ENCODE measurements at regions not wholly inside any gene's neighbourhood (a gene's known extent, or its start where the extent isn't known, plus 50 kb on each side); places are given as distances from the start of the nearest gene placed in this dataset.

- H3K36me3 ChIP-seq = no peaks in the 10 kb centered on the region
- TF ChIP-seq CTCF (IDR thresholded peaks at IDR 0.05) = no peak
- H3K4me1 ChIP-seq (ENCODE audit: control insufficient read depth in 1 of 2, low read depth in 2 of 2) = no peaks in the 10 kb centered on the region
- no peak for DNase-seq (ENCODE audit: low spot score)
- H3K9me3 ChIP-seq = no peaks in the 10 kb centered on the region
- no peaks in the 10 kb centered on the region for H3K27me3 ChIP-seq (replicated peaks; ENCODE audit: insufficient read depth)
- H3K27ac ChIP-seq = no peak overlapping the region
- ATAC-seq (ENCODE audit: insufficient number of reproducible peaks, low FRiP score, low read depth) = no peak
- H3K4me3 ChIP-seq = no peak overlapping the region
Observed at GRCh38 chr9:95608341-95608740, 91.6 kb upstream of the PTCH1 start.

- no peak for ATAC-seq (ENCODE audit: insufficient number of reproducible peaks, low FRiP score, low read depth)
Observed at GRCh38 chr9:95607507-95607906, 90.7 kb upstream of the PTCH1 start.

GRCh38 chr9:95606489-95607350, 89.9 kb upstream of the PTCH1 start:
- Histone ChIP-seq H3K27ac (no peak overlapping the region), H3K36me3 (no peaks in the 10 kb centered on the region), H3K4me3 (no peak overlapping the region), H3K9me3 (no peaks in the 10 kb centered on the region), H3K27me3 (replicated peaks; ENCODE audit: insufficient read depth) (no peaks in the 10 kb centered on the region), H3K4me1 (ENCODE audit: control insufficient read depth in 1 of 2, low read depth in 2 of 2) (peaks cover 6 to 8% of the 10 kb centered on the region in 2 donors)
- TF ChIP-seq CTCF (IDR thresholded peaks at IDR 0.05) = no peak
- DNase-seq (ENCODE audit: low spot score) = no peak
- ATAC-seq (ENCODE audit: insufficient number of reproducible peaks, low FRiP score, low read depth) = no peak

More at GRCh38 chr9:95607507-95607906, 90.7 kb upstream of the PTCH1 start:
- no peak for TF ChIP-seq CTCF (IDR thresholded peaks at IDR 0.05)
- no peak for DNase-seq (ENCODE audit: low spot score)
- H3K36me3 ChIP-seq = no peaks in the 10 kb centered on the region
- no peaks in the 10 kb centered on the region for H3K27me3 ChIP-seq (replicated peaks; ENCODE audit: insufficient read depth)
- H3K4me1 ChIP-seq (ENCODE audit: control insufficient read depth in 1 of 2, low read depth in 2 of 2) = peaks cover 0 to under 1% of the 10 kb centered on the region in 2 donors
- no peak overlapping the region for H3K4me3 ChIP-seq
- no peak overlapping the region for H3K27ac ChIP-seq
- no peaks in the 10 kb centered on the region for H3K9me3 ChIP-seq

- ATAC-seq (ENCODE audit: insufficient number of reproducible peaks, low FRiP score, low read depth) (no peak), DNase-seq (ENCODE audit: low spot score) (no peak)
- Histone ChIP-seq H3K36me3 (no peaks in the 10 kb centered on the region), H3K27ac (no peak overlapping the region), H3K4me3 (no peak overlapping the region), H3K9me3 (no peaks in the 10 kb centered on the region), H3K27me3 (replicated peaks; ENCODE audit: insufficient read depth) (no peaks in the 10 kb centered on the region), H3K4me1 (ENCODE audit: control insufficient read depth in 1 of 2, low read depth in 2 of 2) (peaks cover 10 to 16% of the 10 kb centered on the region in 2 donors)
- no peak for TF ChIP-seq CTCF (IDR thresholded peaks at IDR 0.05)
Observed at GRCh38 chr9:95605816-95606488, 89.2 kb upstream of the PTCH1 start.

- H3K4me1 ChIP-seq (ENCODE audit: control insufficient read depth in 1 of 2, low read depth in 2 of 2) = peaks cover 12 to 21% of the 10 kb centered on the region in 2 donors
- no peak for TF ChIP-seq CTCF (IDR thresholded peaks at IDR 0.05)
- no peak overlapping the region for H3K4me3 ChIP-seq
- H3K9me3 ChIP-seq = no peaks in the 10 kb centered on the region
- no peaks in the 10 kb centered on the region for H3K36me3 ChIP-seq
- ATAC-seq (ENCODE audit: insufficient number of reproducible peaks, low FRiP score, low read depth) (no peak), DNase-seq (ENCODE audit: low spot score) (no peak)
- H3K27me3 ChIP-seq (replicated peaks; ENCODE audit: insufficient read depth) = no peaks in the 10 kb centered on the region
- H3K27ac ChIP-seq = no peak overlapping the region
Observed at GRCh38 chr9:95605101-95605500, 88.3 kb upstream of the PTCH1 start.

All from thoracic aorta (tissue), 2 donors.